ENCODE measurements at regions not wholly inside any gene's neighbourhood (a gene's known extent, or its start where the extent isn't known, plus 50 kb on each side); places are given as distances from the start of the nearest gene placed in this dataset.

DNA sequence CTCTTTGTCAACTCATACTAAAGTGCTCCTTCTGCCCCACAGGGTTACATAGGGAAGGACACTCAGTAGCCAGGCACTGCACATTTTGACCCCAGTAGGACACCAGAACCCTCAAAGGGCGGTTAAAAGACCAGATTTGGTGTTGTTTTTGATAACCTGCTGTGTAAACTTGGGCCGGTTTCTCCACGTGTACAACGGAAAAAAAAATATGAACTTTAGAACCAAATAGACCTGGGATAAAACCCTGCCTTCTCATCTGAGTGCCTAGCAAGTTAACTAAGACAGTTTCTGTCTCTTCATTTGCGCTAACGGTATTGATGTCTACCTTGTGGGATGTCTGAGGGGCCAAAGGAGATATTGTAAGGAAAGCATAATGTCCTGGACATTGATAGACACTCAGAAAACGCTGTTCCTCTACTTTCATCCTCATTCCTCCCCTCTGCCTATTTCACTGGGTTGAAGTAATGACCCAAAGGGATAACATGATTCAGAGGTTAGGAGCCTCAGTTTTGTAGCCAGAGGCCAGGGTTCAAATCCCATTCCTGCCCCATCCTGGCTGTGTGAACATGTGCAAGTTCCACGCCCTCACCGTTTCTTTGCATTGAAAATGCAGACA is 155.9 kb upstream of the LPP start:
- Histone ChIP-seq H3K4me1 (ENCODE audit: control insufficient read depth, insufficient read depth, low read length, poor library complexity, severe bottlenecking) (peaks cover 22% of the 10 kb centered on the region), H3K27ac (ENCODE audit: low read depth, low read length, severe bottlenecking) (no peak overlapping the region), H3K4me3 (ENCODE audit: extremely low read depth, insufficient read depth, low read length, poor library complexity, severe bottlenecking) (no peak overlapping the region), H3K9me3 (ENCODE audit: control insufficient read depth, low read length) (no peaks in the 10 kb centered on the region), H3K36me3 (ENCODE audit: control insufficient read depth, insufficient read depth, low read length) (no peaks in the 10 kb centered on the region)
- 87 to 96% methylated on average over 5 to 7 of the region's 9 CpGs for WGBS, 2 experiments (ENCODE audit: insufficient coverage in 2 of 2)

DNA sequence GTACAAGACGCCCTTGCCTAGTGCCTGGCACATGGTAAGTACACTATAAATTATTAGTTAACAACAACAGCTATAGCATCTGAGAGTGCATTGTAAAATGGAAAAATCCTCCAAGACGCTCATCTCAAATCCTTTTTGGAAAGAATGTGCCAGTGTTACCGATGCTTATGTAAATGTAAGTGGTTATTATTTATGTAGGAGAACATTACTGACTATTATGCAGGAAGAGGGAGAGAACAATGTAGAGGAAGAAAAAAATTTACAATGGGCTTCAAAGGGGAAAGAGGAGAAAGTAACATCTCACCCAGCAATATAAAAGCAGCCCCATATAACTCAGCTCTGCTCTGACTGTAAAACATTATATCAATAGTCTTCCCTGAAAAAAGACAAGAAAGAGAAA is 155.3 kb upstream of the LPP start:
- Histone ChIP-seq H3K4me3 (ENCODE audit: extremely low read depth, insufficient read depth, low read length, poor library complexity, severe bottlenecking) (no peak overlapping the region), H3K36me3 (ENCODE audit: control insufficient read depth, insufficient read depth, low read length) (no peaks in the 10 kb centered on the region), H3K27ac (ENCODE audit: low read depth, low read length, severe bottlenecking) (no peak overlapping the region), H3K9me3 (ENCODE audit: control insufficient read depth, low read length) (no peaks in the 10 kb centered on the region), H3K4me1 (ENCODE audit: control insufficient read depth, insufficient read depth, low read length, poor library complexity, severe bottlenecking) (peaks cover 22% of the 10 kb centered on the region)
- WGBS, 2 experiments (ENCODE audit: insufficient coverage in 2 of 2) = 90 to 92% methylated on average over 2 of the region's 3 CpGs

DNA sequence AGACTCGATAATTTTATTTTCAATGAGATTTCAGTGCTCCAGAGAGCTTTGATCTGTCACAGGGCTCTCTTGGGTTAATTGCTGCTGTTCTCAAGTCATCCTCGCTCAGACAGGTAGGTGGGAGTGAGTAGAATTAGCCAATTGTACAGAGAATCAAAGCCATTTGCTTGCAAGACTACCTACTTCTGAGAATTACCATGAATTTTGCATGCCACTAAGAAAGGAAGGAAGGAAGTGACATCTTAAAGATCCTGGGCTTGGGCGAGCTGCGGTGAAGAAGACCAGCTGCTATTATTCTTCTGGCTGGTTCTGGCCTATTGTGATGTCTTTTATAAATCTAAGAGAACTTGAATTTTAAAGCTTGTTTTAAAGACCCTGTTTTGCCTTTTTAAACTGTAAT is 154.1 kb upstream of the LPP start:
- H3K27ac ChIP-seq (ENCODE audit: low read depth, low read length, severe bottlenecking) = no peak overlapping the region
- no peaks in the 10 kb centered on the region for H3K9me3 ChIP-seq (ENCODE audit: control insufficient read depth, low read length)
- H3K4me3 ChIP-seq (ENCODE audit: extremely low read depth, insufficient read depth, low read length, poor library complexity, severe bottlenecking) = no peak overlapping the region
- H3K4me1 ChIP-seq (ENCODE audit: control insufficient read depth, insufficient read depth, low read length, poor library complexity, severe bottlenecking) = peaks cover 17% of the 10 kb centered on the region
- H3K36me3 ChIP-seq (ENCODE audit: control insufficient read depth, insufficient read depth, low read length) = no peaks in the 10 kb centered on the region
- WGBS, 2 experiments (ENCODE audit: insufficient coverage in 2 of 2) = 36 to 96% methylated on average over 2 to 3 of the region's 4 CpGs

DNA sequence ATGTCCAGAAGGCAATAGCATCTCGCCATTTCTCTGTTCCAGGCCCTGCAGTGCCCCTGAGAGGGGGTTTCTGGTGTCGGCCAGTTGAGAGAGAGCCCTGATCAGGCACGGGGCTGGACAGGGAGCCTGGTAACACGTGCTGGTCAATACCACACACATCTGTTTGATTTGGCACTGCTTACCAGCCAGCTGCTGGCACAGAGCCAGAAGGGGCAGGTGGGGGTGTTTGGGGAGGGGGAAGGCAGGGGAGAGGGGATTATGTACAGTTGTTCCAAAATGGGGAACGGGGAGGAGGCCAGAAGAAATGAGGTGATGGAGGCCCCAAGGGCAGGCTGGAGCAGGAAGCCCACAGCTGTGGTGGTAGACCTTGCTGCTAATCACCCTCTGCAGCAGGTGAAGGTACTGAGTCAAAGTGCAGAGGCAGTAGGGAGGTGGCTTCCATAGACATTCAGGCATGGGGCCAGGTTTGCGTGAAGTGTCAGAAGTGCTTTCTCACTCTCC is 153.5 kb upstream of the LPP start:
- no peak overlapping the region for H3K27ac ChIP-seq (ENCODE audit: low read depth, low read length, severe bottlenecking)
- WGBS, 2 experiments (ENCODE audit: insufficient coverage in 2 of 2) = 73 to 93% methylated on average over 4 to 5 of the region's 6 CpGs
- H3K4me1 ChIP-seq (ENCODE audit: control insufficient read depth, insufficient read depth, low read length, poor library complexity, severe bottlenecking) = peaks cover 12% of the 10 kb centered on the region
- no peaks in the 10 kb centered on the region for H3K9me3 ChIP-seq (ENCODE audit: control insufficient read depth, low read length)
- H3K36me3 ChIP-seq (ENCODE audit: control insufficient read depth, insufficient read depth, low read length) = no peaks in the 10 kb centered on the region
- H3K4me3 ChIP-seq (ENCODE audit: extremely low read depth, insufficient read depth, low read length, poor library complexity, severe bottlenecking) = no peak overlapping the region

DNA sequence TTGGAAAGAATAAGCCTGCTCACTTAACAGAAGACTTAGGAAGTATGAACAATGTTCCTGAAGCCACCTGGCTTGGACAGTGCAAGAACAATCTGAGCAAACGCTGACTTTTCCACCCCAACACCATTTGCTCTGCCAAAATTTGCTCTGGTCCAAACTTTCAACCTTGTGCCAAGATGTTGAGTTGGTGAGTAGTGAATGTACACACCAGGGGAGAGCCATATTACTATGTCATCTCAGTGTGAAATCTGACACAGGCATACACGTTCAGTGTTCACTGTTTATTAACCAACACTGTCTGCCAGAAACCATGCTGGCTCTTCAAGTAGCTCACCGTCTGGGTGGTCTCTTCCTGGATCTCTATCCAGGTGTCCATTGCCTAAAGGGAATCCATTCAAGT is 152.9 kb upstream of the LPP start:
- H3K4me1 ChIP-seq (ENCODE audit: control insufficient read depth, insufficient read depth, low read length, poor library complexity, severe bottlenecking) = peaks cover 9% of the 10 kb centered on the region
- H3K9me3 ChIP-seq (ENCODE audit: control insufficient read depth, low read length) = no peaks in the 10 kb centered on the region
- no peak overlapping the region for H3K4me3 ChIP-seq (ENCODE audit: extremely low read depth, insufficient read depth, low read length, poor library complexity, severe bottlenecking)
- no peak overlapping the region for H3K27ac ChIP-seq (ENCODE audit: low read depth, low read length, severe bottlenecking)
- no peaks in the 10 kb centered on the region for H3K36me3 ChIP-seq (ENCODE audit: control insufficient read depth, insufficient read depth, low read length)
- WGBS, 2 experiments (ENCODE audit: insufficient coverage in 2 of 2) = 87% methylated on average over 2 of the region's 3 CpGs

DNA sequence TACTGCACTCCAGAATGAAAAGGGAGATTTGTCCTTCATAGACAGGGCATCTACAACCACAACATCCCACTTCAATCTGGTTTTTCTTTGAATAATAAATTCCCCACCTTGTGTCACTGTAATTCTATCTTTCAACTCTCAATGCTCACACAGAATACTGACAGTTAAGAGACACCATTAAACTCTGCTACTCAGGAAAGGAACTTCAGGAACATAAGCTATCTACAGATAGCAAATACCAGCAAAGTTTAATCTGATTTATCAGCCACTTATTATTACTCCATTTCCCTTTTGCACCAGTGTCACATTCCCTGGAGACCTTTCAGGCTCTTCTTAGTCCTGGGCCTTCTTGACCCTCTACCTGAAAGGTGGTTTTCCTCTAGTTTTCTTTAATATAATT is 152.0 kb upstream of the LPP start:
- Histone ChIP-seq H3K4me1 (ENCODE audit: control insufficient read depth, insufficient read depth, low read length, poor library complexity, severe bottlenecking) (peaks cover 5% of the 10 kb centered on the region), H3K4me3 (ENCODE audit: extremely low read depth, insufficient read depth, low read length, poor library complexity, severe bottlenecking) (no peak overlapping the region), H3K9me3 (ENCODE audit: control insufficient read depth, low read length) (no peaks in the 10 kb centered on the region), H3K36me3 (ENCODE audit: control insufficient read depth, insufficient read depth, low read length) (no peaks in the 10 kb centered on the region), H3K27ac (ENCODE audit: low read depth, low read length, severe bottlenecking) (no peak overlapping the region)

DNA sequence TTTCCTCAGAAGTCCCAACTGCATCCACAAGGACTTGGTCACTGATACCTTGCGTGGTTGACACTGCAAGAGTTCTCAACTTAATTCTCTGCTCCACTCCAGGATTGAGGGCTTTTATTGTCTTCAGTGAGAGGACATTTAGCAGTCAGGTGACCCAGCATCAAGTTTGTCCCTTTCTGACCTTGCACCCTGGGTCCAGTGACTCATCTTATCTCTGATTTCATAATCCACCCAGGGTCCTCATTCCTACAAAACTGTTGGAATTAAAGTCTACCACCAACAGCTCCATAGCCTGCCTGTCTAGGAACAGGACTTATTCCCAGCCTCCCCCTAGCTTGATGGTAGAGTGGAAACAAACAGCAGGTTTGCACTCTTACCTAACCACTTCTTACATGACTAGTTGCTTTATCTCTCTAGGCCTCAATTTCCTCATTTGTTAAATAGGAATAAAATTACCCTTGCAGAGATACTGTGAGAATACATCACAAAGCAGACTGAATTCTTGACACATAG is 151.3 kb upstream of the LPP start:
- no peaks in the 10 kb centered on the region for H3K4me1 ChIP-seq (ENCODE audit: control insufficient read depth, insufficient read depth, low read length, poor library complexity, severe bottlenecking)
- H3K9me3 ChIP-seq (ENCODE audit: control insufficient read depth, low read length) = no peaks in the 10 kb centered on the region
- no peak overlapping the region for H3K27ac ChIP-seq (ENCODE audit: low read depth, low read length, severe bottlenecking)
- H3K4me3 ChIP-seq (ENCODE audit: extremely low read depth, insufficient read depth, low read length, poor library complexity, severe bottlenecking) = no peak overlapping the region
- 83% methylated on average over 1 of the region's 1 CpG; no CpG with 5 or more reads in 1 of the 2 experiments for WGBS, 2 experiments (ENCODE audit: insufficient coverage in 2 of 2)
- H3K36me3 ChIP-seq (ENCODE audit: control insufficient read depth, insufficient read depth, low read length) = no peaks in the 10 kb centered on the region

DNA sequence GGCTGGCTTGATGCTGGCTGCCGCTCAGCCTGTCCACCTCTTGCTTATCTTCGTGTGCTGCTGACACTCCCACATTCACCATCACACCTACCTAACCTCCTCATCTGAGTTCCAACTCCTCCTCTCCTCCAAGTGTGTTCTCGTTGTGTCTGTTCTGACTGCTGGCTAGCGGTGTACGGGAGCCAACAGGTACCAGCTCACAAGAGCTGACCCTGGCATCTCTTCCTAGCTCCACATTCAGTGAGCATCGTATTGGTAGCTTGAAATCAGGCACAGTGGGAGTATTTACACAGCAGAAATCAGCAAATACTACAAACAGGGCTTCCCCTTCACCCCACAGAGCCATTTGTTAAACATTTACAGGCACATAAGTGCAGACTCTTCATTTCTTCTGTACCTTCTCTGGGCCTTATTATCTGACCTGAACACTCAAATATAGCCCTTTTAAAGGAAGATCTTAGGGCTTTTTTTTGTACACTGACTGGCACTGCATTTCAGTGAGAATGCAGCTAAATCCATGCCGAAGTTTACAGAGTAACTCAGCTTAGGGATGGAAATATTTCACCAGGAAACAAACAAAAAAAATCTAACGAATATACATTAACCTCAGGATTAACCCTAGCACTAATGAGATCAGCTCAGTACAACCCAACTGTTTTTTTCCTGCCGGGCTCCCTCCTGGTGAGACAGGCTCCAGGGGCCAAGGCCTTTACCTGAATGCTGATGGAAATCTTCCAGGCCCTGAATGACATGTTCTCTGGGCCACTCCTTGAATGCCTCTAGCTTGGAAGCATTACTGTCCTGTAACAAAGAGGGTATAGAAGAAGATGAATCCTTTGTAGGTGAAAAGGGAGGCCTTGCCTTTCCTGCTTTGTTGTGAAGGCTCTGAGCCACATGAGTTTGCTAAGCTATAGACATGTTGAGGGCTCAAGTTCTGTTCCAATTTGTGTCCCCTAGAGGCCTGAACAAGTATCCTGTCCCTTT is 150.5 kb upstream of the LPP start:
- Histone ChIP-seq H3K4me1 (ENCODE audit: control insufficient read depth, insufficient read depth, low read length, poor library complexity, severe bottlenecking) (no peaks in the 10 kb centered on the region), H3K9me3 (ENCODE audit: control insufficient read depth, low read length) (no peaks in the 10 kb centered on the region), H3K27ac (ENCODE audit: low read depth, low read length, severe bottlenecking) (no peak overlapping the region), H3K4me3 (ENCODE audit: extremely low read depth, insufficient read depth, low read length, poor library complexity, severe bottlenecking) (no peak overlapping the region), H3K36me3 (ENCODE audit: control insufficient read depth, insufficient read depth, low read length) (no peaks in the 10 kb centered on the region)
- WGBS, 2 experiments (ENCODE audit: insufficient coverage in 2 of 2) = 64 to 85% methylated on average over 7 to 8 of the region's 9 CpGs

DNA sequence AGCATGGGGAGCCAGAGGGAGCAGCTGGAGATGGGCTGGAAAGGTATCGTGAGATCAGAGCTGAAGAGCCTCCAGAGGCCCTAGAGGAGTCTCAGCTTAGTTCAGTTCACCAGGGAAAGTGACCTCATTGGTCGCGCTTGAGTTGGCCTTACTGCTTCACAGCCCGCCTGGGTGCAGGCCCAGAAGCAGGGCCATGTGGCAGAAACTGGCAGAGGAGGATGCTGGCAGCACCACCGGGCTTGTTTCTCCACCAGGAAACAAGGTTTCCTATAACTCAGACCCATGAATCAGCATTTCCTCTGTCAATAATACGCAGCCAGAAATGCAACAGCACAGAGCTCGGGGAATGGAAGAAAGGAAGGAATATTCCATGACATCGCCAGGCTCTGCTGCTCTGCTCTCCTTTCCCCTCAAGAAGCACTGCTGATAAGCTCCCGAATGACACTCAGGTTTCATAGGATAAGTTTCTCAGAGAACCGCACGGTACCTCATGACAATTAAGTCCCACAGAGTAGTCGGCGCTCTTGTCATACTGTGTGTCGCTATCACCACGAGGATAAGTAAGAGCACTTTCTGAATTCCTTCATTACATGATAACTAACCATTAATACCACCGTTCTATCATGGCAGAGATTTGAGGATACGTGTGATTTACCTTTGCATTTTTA is 147.1 kb upstream of the LPP start:
- Histone ChIP-seq H3K9me3 (ENCODE audit: control insufficient read depth, low read length) (no peaks in the 10 kb centered on the region), H3K27ac (ENCODE audit: low read depth, low read length, severe bottlenecking) (peak overlapping the region; percentile 18), H3K4me3 (ENCODE audit: extremely low read depth, insufficient read depth, low read length, poor library complexity, severe bottlenecking) (no peak overlapping the region), H3K4me1 (ENCODE audit: control insufficient read depth, insufficient read depth, low read length, poor library complexity, severe bottlenecking) (no peaks in the 10 kb centered on the region), H3K36me3 (ENCODE audit: control insufficient read depth, insufficient read depth, low read length) (no peaks in the 10 kb centered on the region)
- WGBS, 2 experiments (ENCODE audit: insufficient coverage in 2 of 2) = 89 to 98% methylated on average over 14 to 17 of the region's 17 CpGs

DNA sequence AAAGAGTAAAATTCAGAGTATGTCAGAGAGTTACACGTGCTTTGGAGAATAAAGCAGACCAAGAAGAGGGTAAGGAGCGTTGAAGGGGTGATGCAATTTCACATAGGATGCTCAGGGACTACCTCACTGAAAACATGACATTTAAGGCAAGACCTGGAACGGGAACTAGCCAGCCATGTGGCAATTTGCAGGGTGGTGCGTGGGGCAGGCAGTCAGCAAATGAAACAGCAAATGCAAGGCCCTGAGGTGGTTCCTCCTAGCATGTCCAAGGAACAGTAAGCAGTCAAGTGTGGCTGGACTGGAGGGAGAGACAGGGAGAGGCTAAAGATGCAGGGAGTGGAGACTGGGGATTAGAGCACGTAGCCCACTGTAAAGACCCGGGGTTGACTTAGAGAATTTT is 146.1 kb upstream of the LPP start:
- Histone ChIP-seq H3K4me3 (ENCODE audit: extremely low read depth, insufficient read depth, low read length, poor library complexity, severe bottlenecking) (no peak overlapping the region), H3K9me3 (ENCODE audit: control insufficient read depth, low read length) (no peaks in the 10 kb centered on the region), H3K4me1 (ENCODE audit: control insufficient read depth, insufficient read depth, low read length, poor library complexity, severe bottlenecking) (no peaks in the 10 kb centered on the region), H3K36me3 (ENCODE audit: control insufficient read depth, insufficient read depth, low read length) (no peaks in the 10 kb centered on the region), H3K27ac (ENCODE audit: low read depth, low read length, severe bottlenecking) (no peak overlapping the region)
- 88 to 93% methylated on average over 3 to 4 of the region's 6 CpGs for WGBS, 2 experiments (ENCODE audit: insufficient coverage in 2 of 2)
